Activated CD4-positive, alpha-beta T cell treated with anti-CD3 and anti-CD28 coated beads, Interleukin-2, amount 50 U/mL, for 1 hour (primary cell): ENCODE measurements at regions not wholly inside any gene's neighbourhood (a gene's known extent, or its start where the extent isn't known, plus 50 kb on each side); places are given as distances from the start of the nearest gene placed in this dataset.
"Not testable (repeated sequence)": the region's sequence is repeated elsewhere in the genome, so short reads cannot be mapped to it uniquely, and the experiment has no call there.

Experiments used
- DNase-seq: peaks from one replicate; pipeline ENCODE4 v3.0.0-alpha.2; 2020

DNA sequence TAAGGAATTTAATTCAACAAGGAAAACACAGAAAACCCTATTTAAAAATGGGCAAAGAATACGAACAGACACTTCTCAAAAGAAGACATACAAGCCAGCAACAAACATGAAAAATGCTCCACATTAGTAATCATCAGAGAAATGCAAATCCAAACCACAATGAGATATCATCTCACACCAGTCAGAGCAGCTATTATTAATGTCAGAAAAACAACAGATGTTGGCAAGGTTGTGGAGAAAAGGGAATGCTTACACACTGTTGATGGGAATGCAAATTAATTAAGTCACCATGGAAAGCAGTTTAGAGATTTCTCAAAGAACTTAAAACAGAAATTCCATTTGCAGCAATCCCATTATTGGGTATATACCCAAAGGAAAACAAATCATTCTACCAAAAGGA, 55.2 kb downstream of the GCC1 start:
- no peak for DNase-seq

DNA sequence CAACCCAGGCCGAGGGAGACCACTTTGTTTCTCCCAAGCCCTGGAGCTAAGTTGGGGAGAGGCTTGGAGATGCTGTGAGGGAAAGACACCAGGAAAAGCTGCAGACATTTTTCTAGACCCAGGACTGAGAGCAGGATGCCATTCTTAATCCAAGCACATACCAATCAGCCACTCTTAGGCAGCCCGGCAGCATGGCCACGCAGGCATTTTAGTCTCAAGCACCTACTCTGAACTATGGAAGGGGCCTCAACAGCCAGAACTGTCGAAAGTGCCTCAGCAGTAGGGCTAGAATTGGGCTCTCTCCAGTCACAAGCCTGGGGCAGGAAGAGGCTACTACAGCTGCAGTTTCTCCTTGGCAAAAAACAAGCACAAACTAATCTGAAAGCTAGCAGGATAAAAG, 57.8 kb downstream of the GCC1 start:
- DNase-seq: no peak

DNA sequence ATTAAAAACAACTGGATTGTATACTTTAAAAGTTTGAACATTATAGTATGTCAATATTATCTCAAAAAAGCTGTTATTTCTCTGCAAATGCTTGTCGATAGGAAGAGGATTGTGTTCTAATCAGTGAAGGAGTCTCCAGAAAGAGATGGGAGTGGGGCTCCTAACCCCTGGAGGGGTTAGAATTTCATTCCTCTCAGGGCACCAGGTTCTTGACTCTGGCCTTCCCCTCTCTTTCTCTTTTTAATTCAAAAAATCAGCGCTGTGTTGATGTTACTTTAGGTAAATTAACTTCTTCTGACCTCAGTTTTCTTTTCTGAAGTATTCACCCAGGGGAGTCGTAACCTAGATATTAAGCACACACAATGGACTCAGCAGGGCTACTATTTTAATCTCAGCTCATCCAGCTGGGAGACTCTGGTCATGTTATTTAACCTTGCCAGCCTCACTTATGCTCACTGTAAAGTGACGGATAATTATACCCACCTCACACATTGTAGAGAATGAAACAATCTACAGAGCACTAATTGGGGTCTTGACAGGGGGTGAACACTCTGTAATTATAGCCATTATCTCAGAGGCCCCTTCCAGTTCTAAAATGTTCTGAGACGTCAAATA, 59.4 kb downstream of the GCC1 start:
- DNase-seq: no peak

DNA sequence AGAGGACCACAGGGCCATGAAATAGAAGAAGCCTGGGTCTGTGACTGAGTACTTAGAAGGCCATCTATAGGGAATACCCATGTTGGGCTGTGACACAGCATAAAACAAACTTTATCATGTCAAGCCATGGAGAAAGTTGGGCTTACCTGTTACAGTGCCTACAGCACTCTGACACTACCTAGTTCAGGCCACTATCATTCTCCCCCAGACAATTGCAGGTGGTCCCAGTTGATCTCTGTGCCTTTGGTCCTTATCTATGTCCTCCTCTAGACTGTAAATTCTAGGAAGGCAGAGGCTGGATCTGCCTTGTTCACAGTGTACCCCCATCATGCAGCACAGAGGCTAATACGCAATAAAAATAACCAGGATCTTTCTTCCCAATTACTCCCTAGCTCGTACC, 69.1 kb downstream of the GCC1 start:
- DNase-seq: no peak

DNA sequence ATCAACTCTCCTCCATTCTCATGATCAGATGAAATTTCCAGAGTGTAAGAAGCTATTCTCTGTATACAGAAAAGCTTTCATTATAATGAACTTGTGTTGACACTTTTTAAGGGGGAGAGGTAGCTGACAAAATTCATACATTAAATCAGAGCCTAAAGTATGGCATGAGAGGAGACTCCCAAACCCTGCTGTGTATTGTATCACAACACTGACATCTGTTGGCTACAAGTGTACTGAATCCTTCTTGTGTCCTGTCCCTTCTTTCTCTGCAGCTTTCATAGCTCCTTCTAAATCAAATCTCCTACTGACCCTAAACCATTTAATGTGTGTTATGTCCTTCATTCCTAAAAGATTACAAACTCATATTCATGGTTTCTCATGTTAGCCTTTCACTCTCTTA, 70.9 kb downstream of the GCC1 start:
- no peak for DNase-seq

DNA sequence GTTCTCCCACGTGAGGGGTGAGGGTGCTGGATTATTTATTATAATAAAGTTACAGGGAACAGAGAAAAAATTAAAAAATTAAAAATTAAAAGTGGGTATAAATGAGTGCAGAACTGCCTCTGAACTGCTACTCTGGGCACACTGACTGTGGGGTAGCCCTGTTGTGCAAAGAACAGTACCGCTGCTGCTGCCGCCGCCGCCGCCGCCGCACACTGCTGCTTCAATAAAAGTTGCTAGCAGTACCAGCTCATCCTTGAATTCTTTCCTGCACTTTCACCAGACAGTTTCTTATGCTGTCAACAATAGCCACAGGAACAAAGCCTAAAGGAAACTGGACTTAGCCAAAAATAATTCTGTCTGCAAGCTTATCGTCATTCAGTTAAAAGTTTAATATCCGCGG, 72.1 kb downstream of the GCC1 start:
- DNase-seq: no peak

DNA sequence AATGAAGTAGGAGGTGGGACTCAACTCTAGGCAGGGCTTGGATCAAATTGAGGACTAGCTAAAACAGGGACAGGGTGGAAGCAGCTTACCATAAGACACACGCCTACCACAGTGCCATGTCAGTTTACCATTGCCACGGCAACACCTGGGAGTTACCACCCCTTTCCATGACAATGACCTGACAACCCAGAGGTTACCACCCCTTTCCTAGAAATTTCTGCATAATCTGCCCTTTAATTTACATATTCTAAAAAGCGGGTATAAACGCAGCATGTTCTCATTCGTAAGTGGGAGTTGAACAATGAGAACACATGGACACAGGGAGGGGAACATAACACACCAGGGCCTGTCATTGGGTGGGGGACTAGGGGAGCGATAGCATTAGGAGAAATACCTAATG, 72.7 kb downstream of the GCC1 start:
- DNase-seq: no peak

DNA sequence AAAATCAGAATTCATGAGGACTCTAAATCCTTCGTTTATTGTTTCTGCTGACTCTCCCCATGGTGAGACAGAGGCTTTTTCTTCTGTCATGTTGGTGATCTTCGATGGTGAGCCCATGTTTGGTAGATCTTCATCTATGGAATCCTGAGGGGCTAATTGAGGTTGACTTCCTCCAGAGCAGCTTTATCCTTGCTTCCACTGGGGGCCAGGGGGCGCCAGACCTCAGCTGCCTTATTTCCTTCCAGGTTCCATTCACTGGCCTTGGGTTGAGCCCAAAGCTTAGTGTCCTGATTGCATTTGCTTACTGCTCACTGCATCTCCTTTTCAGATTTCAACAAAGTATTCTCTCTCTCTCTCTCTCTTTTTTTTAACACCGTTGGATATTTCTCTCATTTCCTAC, 80.7 kb downstream of the GCC1 start:
- DNase-seq: peak; percentile 8

DNA sequence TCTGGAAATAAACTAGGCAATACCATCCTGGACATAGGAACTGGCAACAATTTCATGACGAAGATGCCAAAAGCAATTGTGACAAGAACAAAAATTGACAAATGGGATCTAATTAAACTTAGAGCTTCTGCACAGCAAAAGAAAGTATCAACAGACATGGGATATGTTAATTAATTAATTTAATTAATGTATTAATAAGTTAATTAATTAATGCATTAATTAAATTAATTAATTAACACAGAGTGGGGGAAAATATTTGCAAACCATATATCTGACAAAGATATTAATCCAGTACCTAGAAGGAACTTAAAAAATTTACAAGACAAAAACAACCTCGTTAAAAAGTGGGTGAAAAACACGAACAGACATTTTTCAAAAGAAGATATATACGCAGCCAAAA, 83.6 kb downstream of the GCC1 start:
- no peak for DNase-seq

DNA sequence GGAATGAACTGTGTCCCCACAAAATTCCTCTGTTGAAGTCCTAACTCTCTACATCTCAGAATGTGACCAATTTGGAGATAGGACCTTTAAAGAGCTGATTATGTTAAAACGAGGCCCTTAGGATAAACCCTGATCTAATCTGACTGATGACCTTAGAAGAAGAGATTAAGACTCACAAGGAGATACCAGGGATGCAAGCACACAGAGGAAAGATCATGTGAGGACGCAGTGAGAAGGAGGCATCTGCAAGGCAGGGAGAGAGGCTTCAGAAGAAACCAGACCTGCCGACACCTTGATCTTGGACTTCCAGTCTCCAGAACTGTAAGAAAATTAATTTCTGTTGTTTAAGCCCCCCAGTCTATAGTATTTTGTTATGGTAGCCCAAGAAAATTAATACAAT, 94.9 kb upstream of the ZNF800 start:
- DNase-seq: no peak

DNA sequence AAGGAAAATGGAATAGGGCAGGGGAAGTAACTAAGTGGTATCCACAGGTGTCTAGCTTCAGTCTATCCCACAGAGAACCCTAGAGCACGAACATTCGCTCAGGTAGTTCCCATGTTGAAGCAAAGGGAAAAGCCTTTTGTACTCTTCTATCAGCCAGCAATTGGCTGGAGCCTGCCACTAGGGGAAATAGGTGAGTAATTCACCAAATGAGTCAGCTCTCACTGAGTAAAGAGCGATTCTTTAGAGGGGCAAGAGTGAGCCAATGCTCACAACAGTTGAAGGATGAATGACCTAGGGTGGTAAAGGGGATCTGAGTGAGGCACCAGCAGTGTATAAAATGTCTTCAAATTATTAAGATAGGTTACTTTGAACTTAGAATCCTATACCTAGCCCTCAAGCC, 94.1 kb upstream of the ZNF800 start:
- no peak for DNase-seq

DNA sequence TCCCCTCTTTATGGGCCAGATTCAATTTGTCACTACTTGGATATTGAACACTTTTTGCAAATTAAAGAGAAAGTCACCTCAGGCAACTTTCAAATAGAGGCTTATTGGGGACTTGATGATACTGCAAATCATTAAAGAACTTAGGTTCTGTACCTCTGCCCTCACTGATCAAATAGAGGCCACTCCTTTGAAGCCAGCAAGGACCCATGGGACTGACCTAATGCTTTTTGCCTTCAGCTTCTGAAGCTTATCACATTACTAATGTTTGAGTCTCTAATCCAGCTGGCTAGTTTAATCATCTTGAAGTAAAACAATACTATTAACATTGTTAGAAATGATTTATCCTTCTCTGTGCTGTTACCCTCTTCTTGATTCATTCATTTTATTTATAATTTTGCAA, 93.0 kb upstream of the ZNF800 start:
- DNase-seq: no peak

DNA sequence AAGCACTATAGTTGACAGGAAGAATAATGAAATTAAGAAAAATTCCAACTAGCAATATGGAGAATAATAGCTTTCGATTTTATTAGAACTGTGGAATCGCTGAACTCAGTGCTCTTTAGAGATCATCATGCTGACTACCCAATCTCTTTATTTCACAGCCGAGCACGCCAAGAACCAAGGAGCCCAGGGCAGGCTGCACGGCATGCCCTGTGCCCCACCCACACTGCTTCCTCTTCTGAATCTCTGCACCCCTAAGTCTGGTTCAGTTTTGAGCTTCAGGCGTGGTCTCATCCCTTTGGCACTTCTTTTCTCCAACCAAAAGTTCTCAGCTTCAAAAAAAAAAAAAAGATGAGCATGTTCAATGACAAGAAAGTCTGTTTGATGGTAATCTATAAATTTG, 92.4 kb upstream of the ZNF800 start:
- no peak for DNase-seq

DNA sequence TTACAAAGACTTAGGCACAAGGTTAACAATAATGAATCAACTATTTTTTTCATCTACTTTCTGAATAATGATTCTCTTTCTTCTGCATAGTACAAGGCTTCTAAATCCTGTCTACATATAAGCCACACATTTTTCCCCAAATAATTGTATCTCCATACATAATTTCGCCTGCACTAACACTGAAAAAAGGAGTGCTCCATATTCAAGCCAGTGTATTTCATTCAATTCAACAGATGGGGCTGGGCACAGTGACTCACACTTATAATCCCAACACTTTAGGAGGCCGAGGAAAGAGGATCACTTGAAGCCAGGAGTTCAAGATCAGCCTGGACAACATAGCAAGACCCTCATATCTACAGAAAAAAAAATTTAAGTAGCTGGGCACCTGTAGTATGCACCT, 86.0 kb upstream of the ZNF800 start:
- DNase-seq: no peak

DNA sequence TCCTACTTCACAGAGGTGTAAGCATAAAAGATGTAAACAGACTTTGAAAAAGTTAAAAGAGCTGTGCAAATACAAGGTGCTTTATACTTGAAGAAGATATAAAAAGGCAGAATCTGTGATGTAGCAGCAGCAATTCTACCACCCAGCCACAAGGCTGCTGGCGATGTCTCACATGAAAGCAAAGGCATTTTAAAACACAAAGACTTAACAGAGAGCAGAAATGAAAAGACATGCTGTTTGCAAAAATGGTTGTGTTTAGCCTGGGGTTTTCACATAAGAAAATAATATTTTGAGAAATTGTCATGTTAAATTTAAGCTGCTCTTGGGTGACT, 85.5 kb upstream of the ZNF800 start:
- no peak for DNase-seq

DNA sequence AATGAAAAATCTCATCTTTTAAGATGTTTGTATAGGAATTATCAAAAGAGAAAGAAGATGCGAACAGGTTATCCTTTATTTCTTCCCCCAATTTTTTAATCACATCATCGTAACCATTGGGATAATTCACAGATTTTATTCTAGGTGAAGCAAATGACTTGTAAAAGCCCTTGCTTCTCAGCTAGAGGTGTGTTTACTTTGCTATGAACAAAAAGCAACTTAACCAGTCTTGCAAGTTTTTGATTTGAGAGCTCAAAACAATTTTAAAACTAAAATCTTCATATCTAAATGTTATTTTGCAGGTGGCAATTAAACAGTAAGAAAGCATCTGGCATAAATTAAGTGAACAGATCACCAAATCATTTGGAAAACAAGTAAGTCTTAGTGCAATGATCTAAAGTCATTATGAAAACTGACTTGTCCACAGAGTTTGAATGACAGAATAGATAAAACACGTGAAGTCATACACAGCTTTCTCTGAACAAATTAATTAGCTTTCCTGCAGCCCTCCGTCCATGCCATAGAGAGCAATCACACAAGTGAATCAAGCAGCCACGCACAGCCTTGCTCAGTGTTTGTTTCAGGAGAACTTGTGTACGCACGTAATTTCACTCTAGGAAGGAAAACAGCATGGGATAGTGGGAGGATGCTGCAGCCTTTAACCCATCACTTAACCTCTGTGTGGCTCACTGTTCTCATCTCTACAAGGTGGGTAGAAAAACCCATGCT, 85.0 kb upstream of the ZNF800 start:
- no peak for DNase-seq

DNA sequence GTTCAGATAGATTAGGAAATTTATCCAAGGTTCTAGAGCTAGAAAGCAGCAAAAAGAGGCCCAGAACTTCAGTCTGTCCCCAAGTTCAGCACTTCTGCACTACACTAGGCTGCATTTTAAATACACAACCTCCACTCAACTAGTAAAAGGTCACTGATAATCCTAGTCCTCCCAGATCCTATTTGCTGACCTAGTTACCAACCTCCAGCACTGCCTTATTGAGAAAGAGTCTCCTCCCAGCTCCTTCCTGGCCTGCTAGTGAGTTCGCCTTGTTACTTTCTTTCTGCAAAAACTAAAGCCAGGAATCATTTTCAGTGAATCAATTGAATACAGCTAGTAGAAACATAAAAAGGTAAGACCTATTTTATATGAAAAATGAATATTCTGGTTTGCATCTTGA, 84.1 kb upstream of the ZNF800 start:
- DNase-seq: no peak

DNA sequence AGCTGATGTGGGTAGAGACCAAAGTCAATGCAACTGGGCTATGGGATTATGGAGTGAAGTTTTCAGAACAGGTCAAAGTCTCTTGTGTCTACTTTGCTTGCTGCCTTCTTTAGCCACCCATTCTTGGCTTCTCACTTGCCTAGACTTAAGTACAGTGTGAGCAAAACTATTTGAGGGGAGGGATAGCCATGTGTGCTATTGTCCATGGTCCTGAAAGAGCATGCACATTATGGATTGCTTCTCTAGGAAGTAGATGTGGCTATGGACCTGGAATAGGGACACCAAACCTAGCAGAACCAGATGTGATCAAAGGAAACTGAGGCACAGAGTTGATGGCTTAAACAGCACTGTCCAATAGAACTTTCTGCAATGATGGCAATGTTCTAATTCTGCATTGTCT, 81.9 kb upstream of the ZNF800 start:
- DNase-seq: no peak

DNA sequence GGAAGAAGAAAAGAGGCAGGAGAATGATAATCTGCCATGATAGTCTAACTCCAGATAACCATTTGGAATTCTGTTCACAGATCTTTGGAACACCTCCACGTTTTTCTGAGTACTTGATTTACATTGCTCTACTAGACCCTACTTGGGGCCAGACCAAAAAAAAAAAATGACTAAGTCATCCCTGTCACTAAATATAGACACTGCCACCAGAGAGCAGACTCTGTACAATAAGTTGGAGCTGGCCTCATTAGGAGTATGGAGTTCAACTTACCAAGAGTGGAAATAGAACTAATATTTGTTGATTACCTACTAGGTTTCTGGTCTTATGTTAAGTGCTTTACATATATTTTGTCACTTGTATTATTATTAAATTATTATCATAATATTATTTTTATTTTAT, 80.9 kb upstream of the ZNF800 start:
- DNase-seq: no peak

DNA sequence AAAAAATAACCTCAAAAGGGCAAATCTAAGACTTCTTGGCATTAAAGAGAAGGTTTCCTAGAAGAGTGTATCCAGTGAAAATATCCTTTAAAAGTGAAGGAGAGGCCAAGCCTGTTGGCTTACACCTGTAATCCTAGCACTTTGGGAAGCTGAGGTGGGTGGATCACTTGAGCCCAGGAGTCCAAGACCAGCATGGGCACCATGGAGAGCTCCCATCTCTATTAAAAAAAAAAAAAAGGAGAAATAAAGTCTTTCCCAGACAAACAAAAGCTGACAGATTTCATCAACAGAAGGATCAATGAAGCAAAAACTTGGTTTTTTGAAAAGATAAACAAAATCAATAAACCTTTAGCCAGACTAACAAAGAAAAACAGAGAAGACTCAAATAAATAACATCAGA, 67.6 kb upstream of the ZNF800 start:
- no peak for DNase-seq

DNA sequence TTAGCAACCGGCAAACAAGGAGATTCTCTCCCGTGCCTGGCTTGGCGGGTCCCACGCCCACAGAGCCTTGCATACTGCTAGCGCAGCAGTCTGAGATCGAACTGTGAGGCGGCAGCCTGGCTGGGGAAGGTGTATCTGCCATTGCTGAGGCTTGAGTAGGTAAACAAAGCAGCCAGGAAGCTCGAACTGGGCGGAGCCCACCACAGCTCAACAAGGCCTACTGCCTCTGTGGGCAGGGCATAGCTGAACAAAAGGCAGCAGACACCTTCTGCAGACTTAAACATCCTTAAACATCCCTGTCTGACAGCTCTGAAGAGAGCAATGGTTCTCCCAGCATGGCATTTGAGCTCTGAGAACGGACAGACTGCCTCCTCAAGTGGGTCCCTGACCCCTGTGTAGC, 58.8 kb upstream of the ZNF800 start:
- not testable (repeated sequence) for DNase-seq

DNA sequence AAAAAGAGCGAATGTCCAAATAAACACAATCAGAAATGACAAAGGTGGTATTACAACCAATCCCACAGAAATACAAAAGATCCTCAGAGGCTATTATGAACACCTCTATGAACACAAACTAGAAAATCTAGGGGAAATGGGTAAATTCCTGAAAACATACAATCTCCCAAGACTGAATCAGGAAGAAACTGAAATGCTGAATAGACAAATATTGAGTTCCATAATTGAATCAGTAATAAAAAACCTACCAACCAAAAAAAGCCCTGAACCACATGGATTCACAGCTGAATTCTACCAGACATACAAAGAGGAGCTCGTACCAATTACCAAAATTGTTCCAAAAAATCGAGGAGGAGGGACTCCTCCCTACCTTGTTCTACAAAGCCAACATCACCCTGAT, 56.1 kb upstream of the ZNF800 start:
- no peak for DNase-seq

DNA sequence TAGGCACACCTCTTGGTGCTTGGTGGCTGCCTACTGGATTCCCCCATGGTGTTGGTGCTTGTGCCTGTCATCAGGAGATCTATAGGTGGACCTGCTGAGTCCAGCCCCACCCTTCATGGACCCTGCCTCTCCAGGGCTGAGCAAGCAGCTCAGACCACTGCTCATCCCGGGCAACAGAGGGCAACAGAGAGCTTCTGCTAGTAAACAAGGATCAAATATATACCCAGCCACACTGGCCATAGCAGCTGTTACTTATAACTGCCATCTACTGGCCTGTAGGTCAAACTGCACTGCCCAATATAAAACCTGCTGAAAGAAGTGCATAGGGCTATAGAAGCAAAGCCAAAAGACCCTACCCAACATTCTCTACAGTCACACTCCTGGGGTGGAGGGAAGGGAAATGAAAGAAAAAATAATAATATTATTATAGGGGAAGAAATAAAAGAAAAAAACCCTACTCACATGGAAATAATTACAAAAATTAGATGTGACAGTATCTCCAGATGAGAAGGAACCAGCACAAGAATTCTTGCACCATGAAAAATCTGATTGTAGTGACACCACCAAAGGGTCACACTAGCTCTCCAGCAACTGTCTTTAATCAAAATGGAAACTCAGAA, 54.9 kb upstream of the ZNF800 start:
- peak; percentile 44 for DNase-seq

DNA sequence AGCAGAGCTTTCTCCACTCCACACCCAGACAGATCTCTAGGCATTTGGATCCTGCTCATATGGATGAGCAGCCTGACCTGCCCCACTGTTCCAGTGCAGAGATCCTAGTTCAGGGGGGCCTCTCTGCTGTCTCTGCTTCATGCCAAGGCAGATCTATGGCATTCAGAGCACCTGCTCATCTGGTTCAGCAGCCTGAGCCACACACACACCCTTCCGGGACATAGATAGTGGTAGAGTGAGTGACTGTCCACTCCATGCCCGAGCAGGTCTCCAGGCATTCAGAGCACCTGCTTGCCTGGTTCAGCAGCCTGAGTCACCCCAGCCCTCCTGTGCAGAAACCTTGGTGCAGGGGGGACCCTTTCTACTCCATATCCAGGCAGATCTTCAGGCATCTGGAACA, 54.3 kb upstream of the ZNF800 start:
- no peak for DNase-seq
